ENCODE measurements at regions not wholly inside any gene's neighbourhood (a gene's known extent, or its start where the extent isn't known, plus 50 kb on each side); places are given as distances from the start of the nearest gene placed in this dataset.

- DNase-seq (ENCODE audit: low read depth): no peak
- TF ChIP-seq CTCF (conservative IDR thresholded peaks at IDR 0.05; ENCODE audit: low read depth, low read length): no peak
- no peak overlapping the region for H3K4me3 ChIP-seq (ENCODE audit: low read depth, low read length)
Measured at GRCh38 chr5:7315118-7315517, 80.8 kb upstream of the ADCY2 start.

GRCh38 chr5:7317751-7318150 lies 78.2 kb upstream of the ADCY2 start:
- no peak for DNase-seq (ENCODE audit: low read depth)
- no peak overlapping the region for H3K4me3 ChIP-seq (ENCODE audit: low read depth, low read length)
- TF ChIP-seq CTCF (conservative IDR thresholded peaks at IDR 0.05; ENCODE audit: low read depth, low read length): no peak

GRCh38 chr5:7320701-7321301 lies 75.1 kb upstream of the ADCY2 start:
- no peak for DNase-seq (ENCODE audit: low read depth)
- H3K4me3 ChIP-seq (ENCODE audit: low read depth, low read length): no peak overlapping the region
- TF ChIP-seq CTCF (conservative IDR thresholded peaks at IDR 0.05; ENCODE audit: low read depth, low read length): no peak

GRCh38 chr5:7321724-7322123 lies 74.2 kb upstream of the ADCY2 start:
- TF ChIP-seq CTCF (conservative IDR thresholded peaks at IDR 0.05; ENCODE audit: low read depth, low read length): no peak
- DNase-seq (ENCODE audit: low read depth): no peak
- H3K4me3 ChIP-seq (ENCODE audit: low read depth, low read length): no peak overlapping the region

GRCh38 chr5:7324919-7325318 lies 71.0 kb upstream of the ADCY2 start:
- no peak overlapping the region for H3K4me3 ChIP-seq (ENCODE audit: low read depth, low read length)
- no peak for TF ChIP-seq CTCF (conservative IDR thresholded peaks at IDR 0.05; ENCODE audit: low read depth, low read length)
- no peak for DNase-seq (ENCODE audit: low read depth)

- no peak for TF ChIP-seq CTCF (conservative IDR thresholded peaks at IDR 0.05; ENCODE audit: low read depth, low read length)
- no peak overlapping the region for H3K4me3 ChIP-seq (ENCODE audit: low read depth, low read length)
- DNase-seq (ENCODE audit: low read depth): no peak
Measured at GRCh38 chr5:7325975-7326913, 69.7 kb upstream of the ADCY2 start.

Data from choroid plexus epithelial cell (primary cell).